SK-N-SH (cell line): ENCODE measurements at regions not wholly inside any gene's neighbourhood (a gene's known extent, or its start where the extent isn't known, plus 50 kb on each side); places are given as distances from the start of the nearest gene placed in this dataset.

Experiments
- CTCF ChIA-PET: fragments of 300-600, 350-600 bp; formaldehyde crosslinking; extraction: SDS; loops from one replicate; lab custom pipeline; 2021; lab: Yijun Ruan, JAX
- POLR2A ChIA-PET: fragments of 350-600 bp; sonication (Branson Sonifier 250); formaldehyde crosslinking; extraction: SDS; loops from one replicate; lab custom pipeline; 2020; ENCODE audit warnings: antibody characterized with exemption, inconsistent platforms; lab: Yijun Ruan, JAX
- DNase-seq: peaks from one replicate; pipeline ENCODE4 v3.0.0; 2012
- H2AFZ ChIP-seq: fragments of 200-600 bp; sonication (generic); 2 replicates; pipeline ENCODE4 v1.8.1; 2016; ENCODE audit warnings: antibody characterized with exemption, mild to moderate bottlenecking, low read depth
- H3F3A ChIP-seq: fragments of 200-600 bp; sonication (generic); replicated peaks from 2 replicates; pipeline ENCODE3; 2016; ENCODE audit warnings: antibody characterized with exemption, mild to moderate bottlenecking; ENCODE audit not compliant: insufficient read depth
- H3K27ac ChIP-seq, 2 experiments: fragments of 200-500 bp in 1 of 2; fragments of 200-600 bp in 1 of 2; sonication (Bioruptor generic) in 1 of 2; sonication (generic), shearing (Covaris generic) in 1 of 2; 2 replicates each; pipeline versions ENCODE4 v1.5.1 to v1.6.1; 2014 to 2016; ENCODE audit warnings: low read depth in 2 of 2, inconsistent platforms in 1 of 2, low read length in 1 of 2, mild to moderate bottlenecking in 1 of 2, mixed read lengths in 1 of 2
- H3K27me3 ChIP-seq: fragments of 200-600 bp; sonication (generic), shearing (Covaris generic); 2 replicates; pipeline ENCODE4 v1.6.1; 2016; ENCODE audit warnings: mixed run types; ENCODE audit not compliant: insufficient read depth
- H3K36me3 ChIP-seq, 2 experiments: fragments of 200-500 bp in 1 of 2; fragments of 200-600 bp in 1 of 2; sonication (Bioruptor generic) in 1 of 2; sonication (generic) in 1 of 2; replicated peaks in 1 of 2; 2 replicates each; pipeline versions ENCODE3 to v1.5.1; 2014 to 2016; ENCODE audit warnings: low read length in 1 of 2, mild to moderate bottlenecking in 1 of 2; ENCODE audit not compliant: insufficient read depth in 2 of 2, control insufficient read depth in 1 of 2
- H3K4me1 ChIP-seq, 2 experiments: fragments of 200-500 bp in 1 of 2; fragments of 200-600 bp in 1 of 2; sonication (Bioruptor generic) in 1 of 2; sonication (generic), shearing (Covaris generic) in 1 of 2; 2 replicates each; pipeline versions ENCODE4 v1.5.1 to v1.6.1; 2014 to 2016; ENCODE audit warnings: low read depth in 1 of 2, low read length in 1 of 2, mixed run types in 1 of 2; ENCODE audit not compliant: insufficient read depth in 2 of 2, control insufficient read depth in 1 of 2
- H3K4me2 ChIP-seq: fragments of 200-600 bp; sonication (generic), shearing (Covaris generic); 2 replicates; pipeline ENCODE4 v1.6.1; 2017; ENCODE audit warnings: mixed run types
- H3K4me3 ChIP-seq, 2 experiments: fragments of 200-500 bp in 1 of 2; fragments of 200-600 bp in 1 of 2; sonication (Bioruptor generic) in 1 of 2; sonication (generic), shearing (Covaris generic) in 1 of 2; 2 replicates each; pipeline versions ENCODE4 v1.5.1 to v1.8.1; 2014 to 2016; ENCODE audit warnings: low read depth in 2 of 2, inconsistent platforms in 1 of 2, low read length in 1 of 2, mild to moderate bottlenecking in 1 of 2, mixed read lengths in 1 of 2, moderate library complexity in 1 of 2
- H3K79me2 ChIP-seq: fragments of 200-600 bp; sonication (generic); 2 replicates; pipeline ENCODE4 v1.8.1; 2017; ENCODE audit warnings: mild to moderate bottlenecking; ENCODE audit not compliant: insufficient read depth
- H3K9ac ChIP-seq: fragments of 200-600 bp; sonication (generic); 2 replicates; pipeline ENCODE4 v1.6.1; 2017; ENCODE audit warnings: mixed run types
- H3K9me2 ChIP-seq: fragments of 200-600 bp; sonication (generic); 2 replicates; pipeline ENCODE4 v1.6.1; 2017; ENCODE audit warnings: mixed run types
- H3K9me3 ChIP-seq: fragments of 200-600 bp; sonication (generic); 2 replicates; pipeline ENCODE4 v1.6.1; 2017; ENCODE audit warnings: mixed run types, mild to moderate bottlenecking, moderate library complexity
- H4K20me1 ChIP-seq: fragments of 200-600 bp; sonication (generic); 2 replicates; pipeline ENCODE4 v1.6.1; 2017; ENCODE audit warnings: mild to moderate bottlenecking, mixed run types; ENCODE audit not compliant: insufficient read depth
- CHD2 ChIP-seq: fragments of 150-350 bp; IDR thresholded peaks from 2 replicates; pipeline ENCODE4 v1.6.1; 2018; ENCODE audit warnings: low read length; ENCODE audit not compliant: partially characterized antibody
- EZH2phosphoT487 ChIP-seq: fragments of 200-600 bp; sonication (generic); IDR thresholded peaks from 2 replicates; pipeline ENCODE4 v1.6.1; 2017; ENCODE audit warnings: low read depth, mixed run types, mild to moderate bottlenecking, antibody characterized with exemption, moderate library complexity, borderline replicate concordance
- FOSL2 ChIP-seq: IDR thresholded peaks from 2 replicates; pipeline ENCODE4 v1.4.0; 2012; ENCODE audit warnings: low read depth, mild to moderate bottlenecking, moderate library complexity, borderline replicate concordance
- FOXJ3 ChIP-seq: sonication (generic); formaldehyde crosslinking; IDR thresholded peaks from 2 replicates; pipeline ENCODE4 v1.5.1; 2020; ENCODE audit warnings: mild to moderate bottlenecking, missing genetic modification reagents
- GATA2 ChIP-seq: sonication (generic); formaldehyde crosslinking; IDR thresholded peaks from 2 replicates; pipeline ENCODE4 v1.5.0; 2020; ENCODE audit warnings: mild to moderate bottlenecking, missing genetic modification reagents
- IRF3 ChIP-seq: fragments of 150-350 bp; IDR thresholded peaks from 2 replicates; pipeline ENCODE4 v1.6.1; 2016; ENCODE audit warnings: mild to moderate bottlenecking, low read depth, low read length
- MXI1 ChIP-seq: IDR thresholded peaks from 2 replicates; pipeline ENCODE4 v1.6.1; 2012; ENCODE audit warnings: mild to moderate bottlenecking, low read depth, low read length, improper control_type of control experiment
- POLR2AphosphoS5 ChIP-seq: IDR thresholded peaks from 2 replicates; pipeline ENCODE4 v1.6.1; 2012; ENCODE audit warnings: low read depth, low read length
- WGBS: methylation state at CpG from one replicate; pipeline ENCODE4 v1.1.6; 2017; ENCODE audit warnings: low lambda C conversion rate; 5-methylcytosine and 5-hydroxymethylcytosine counted together
- TF ChIP-seq, protein P1 (sequence below): fragments of 200-600 bp; sonication (generic); IDR thresholded peaks from 2 replicates; pipeline ENCODE4 v1.6.1; 2017; ENCODE audit warnings: antibody characterized with exemption, mild to moderate bottlenecking, moderate library complexity
- TF ChIP-seq, protein P2 (sequence below): fragments of 150-350 bp; IDR thresholded peaks from 2 replicates; pipeline ENCODE4 v1.6.1; 2017; ENCODE audit warnings: antibody characterized with exemption, low read length, low read depth, borderline replicate concordance

- TF ChIP-seq, protein P1, sequence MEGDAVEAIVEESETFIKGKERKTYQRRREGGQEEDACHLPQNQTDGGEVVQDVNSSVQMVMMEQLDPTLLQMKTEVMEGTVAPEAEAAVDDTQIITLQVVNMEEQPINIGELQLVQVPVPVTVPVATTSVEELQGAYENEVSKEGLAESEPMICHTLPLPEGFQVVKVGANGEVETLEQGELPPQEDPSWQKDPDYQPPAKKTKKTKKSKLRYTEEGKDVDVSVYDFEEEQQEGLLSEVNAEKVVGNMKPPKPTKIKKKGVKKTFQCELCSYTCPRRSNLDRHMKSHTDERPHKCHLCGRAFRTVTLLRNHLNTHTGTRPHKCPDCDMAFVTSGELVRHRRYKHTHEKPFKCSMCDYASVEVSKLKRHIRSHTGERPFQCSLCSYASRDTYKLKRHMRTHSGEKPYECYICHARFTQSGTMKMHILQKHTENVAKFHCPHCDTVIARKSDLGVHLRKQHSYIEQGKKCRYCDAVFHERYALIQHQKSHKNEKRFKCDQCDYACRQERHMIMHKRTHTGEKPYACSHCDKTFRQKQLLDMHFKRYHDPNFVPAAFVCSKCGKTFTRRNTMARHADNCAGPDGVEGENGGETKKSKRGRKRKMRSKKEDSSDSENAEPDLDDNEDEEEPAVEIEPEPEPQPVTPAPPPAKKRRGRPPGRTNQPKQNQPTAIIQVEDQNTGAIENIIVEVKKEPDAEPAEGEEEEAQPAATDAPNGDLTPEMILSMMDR: no peak
- no peak for TF ChIP-seq IRF3
- TF ChIP-seq MXI1: no peak
- TF ChIP-seq GATA2: no peak
- TF ChIP-seq FOSL2: no peak
- TF ChIP-seq, all 33 proteins: peak for 0
Measured at GRCh38 chr2:58357521-58357920, 116.4 kb upstream of the FANCL start (continued).

- WGBS: 25% methylated on average over 1 of the region's 1 CpG
- H4K20me1 ChIP-seq: no peaks in the 10 kb centered on the region
Measured at GRCh38 chr2:58354230-58354629, 113.1 kb upstream of the FANCL start.

GRCh38 chr2:58350484-58350883 is 109.4 kb upstream of the FANCL start:
- Histone ChIP-seq H3K27ac (no peak overlapping the region), H3K4me3 (no peak overlapping the region), H3K9me3 (no peaks in the 10 kb centered on the region), H3K27me3 (no peaks in the 10 kb centered on the region), H3K4me1 (no peaks in the 10 kb centered on the region), H3K9ac (no peak overlapping the region), H4K20me1 (no peaks in the 10 kb centered on the region), H3K4me2 (no peak overlapping the region), H3K79me2 (no peaks in the 10 kb centered on the region), H3K9me2 (no peaks in the 10 kb centered on the region), H2AFZ (no peak overlapping the region), H3F3A (no peaks in the 10 kb centered on the region), H3K36me3 (no peaks in the 10 kb centered on the region)
- no peak for DNase-seq
- ChIA-PET POLR2A (no interaction called here), CTCF (no interaction called here)
- TF ChIP-seq POLR2AphosphoS5 (no peak), FOXJ3 (CRISPR knock-in tag) (no peak)
- WGBS: 40% methylated on average over 2 of the region's 2 CpGs

More at GRCh38 chr2:58354230-58354629, 113.1 kb upstream of the FANCL start:
- TF ChIP-seq EZH2phosphoT487 (no peak), FOSL2 (no peak), CHD2 (no peak), FOXJ3 (CRISPR knock-in tag) (no peak)
- TF ChIP-seq, protein P2, sequence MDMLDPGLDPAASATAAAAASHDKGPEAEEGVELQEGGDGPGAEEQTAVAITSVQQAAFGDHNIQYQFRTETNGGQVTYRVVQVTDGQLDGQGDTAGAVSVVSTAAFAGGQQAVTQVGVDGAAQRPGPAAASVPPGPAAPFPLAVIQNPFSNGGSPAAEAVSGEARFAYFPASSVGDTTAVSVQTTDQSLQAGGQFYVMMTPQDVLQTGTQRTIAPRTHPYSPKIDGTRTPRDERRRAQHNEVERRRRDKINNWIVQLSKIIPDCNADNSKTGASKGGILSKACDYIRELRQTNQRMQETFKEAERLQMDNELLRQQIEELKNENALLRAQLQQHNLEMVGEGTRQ: no peak
- no peak overlapping the region for H3K4me2 ChIP-seq
- POLR2A ChIA-PET: no interaction called here
- H2AFZ ChIP-seq: no peak overlapping the region
- no peaks in the 10 kb centered on the region for H3F3A ChIP-seq
- no peaks in the 10 kb centered on the region for H3K4me1 ChIP-seq
- H3K27ac ChIP-seq: no peak overlapping the region
- DNase-seq: no peak
- no peaks in the 10 kb centered on the region for H3K79me2 ChIP-seq
- no peak overlapping the region for H3K4me3 ChIP-seq
- no peaks in the 10 kb centered on the region for H3K27me3 ChIP-seq
- no peaks in the 10 kb centered on the region for H3K9me3 ChIP-seq
- H3K9me2 ChIP-seq: no peaks in the 10 kb centered on the region
- no peaks in the 10 kb centered on the region for H3K36me3 ChIP-seq
- CTCF ChIA-PET: no interaction called here
- no peak overlapping the region for H3K9ac ChIP-seq
